HG02938 (cell line): ENCODE measurements at regions not wholly inside any gene's neighbourhood (a gene's known extent, or its start where the extent isn't known, plus 50 kb on each side); places are given as distances from the start of the nearest gene placed in this dataset.

ENCODE experiments used
- ATAC-seq: cut with Tn5 transposase; IDR thresholded peaks from one replicate; pipeline ENCODE4 v1.9.1; 2021; ENCODE audit warnings: mild to moderate bottlenecking, moderate library complexity; ENCODE audit not compliant: unreplicated experiment

DNA sequence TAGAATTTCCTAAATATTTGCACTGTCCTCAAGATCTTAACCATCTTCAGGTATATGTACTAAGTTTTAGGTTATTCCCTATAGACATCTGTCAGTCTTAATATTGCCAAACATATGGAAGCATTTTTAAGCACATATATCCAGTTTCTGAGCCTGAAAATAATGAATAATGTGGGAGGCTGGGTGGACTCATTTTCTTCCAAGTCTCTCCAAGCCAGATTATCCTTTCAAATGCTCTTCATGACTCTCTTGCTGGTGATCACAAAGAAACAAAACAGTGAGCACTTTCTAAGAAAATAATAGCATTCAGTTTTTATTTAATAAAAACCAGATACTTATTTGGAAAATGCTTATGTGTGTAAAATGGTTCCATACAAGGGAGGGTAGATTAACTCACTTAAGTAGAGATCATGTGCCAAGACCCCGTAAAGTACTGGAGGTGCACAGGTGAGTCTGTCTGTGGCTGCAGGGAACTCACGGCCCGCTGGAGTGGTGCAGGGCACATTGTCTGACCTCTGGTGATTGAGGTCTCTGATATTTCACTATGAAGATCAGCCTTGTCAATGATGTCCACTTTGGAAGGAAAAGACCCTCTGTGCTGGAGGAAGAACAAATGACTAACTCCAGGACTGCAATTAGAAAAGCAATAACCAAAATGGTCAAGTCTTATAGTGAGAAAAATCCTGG lies 161.6 kb downstream of the TMEM18 start:
- ATAC-seq, result no peak

DNA sequence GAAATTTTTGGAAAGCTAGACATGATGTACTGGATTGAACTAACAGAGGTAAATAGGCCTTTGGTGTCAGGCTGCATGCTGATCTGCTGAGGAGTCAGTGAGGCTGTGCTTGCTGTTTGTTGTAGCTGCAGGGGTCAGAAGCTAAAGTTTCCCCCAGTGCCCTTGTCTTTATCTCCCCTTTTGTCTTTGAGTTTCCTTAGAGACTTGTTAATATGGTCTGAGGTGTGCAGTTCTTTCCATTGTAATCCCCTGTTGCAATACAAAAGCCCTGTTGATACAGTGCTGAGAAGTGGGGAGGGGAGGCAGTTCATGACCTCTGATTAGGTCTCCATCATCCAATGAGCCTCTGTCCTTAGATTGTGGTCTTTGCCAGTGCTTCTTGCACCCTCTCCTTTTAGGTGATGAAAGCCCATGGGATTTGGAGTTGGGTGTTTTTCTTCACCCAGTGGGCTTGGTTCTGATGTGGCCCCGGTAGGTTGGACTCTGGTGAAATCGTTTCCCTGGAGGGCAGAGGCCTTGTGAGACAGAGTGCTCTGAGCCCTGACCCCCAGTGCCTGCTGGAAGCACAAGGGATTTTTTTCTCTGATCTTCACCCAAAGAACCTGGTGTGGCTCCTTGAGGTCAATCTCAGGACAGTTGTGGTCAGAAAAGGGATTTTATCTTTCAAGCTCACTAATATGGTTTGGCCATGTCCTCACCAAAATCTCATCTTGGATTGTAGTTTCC lies 163.1 kb downstream of the TMEM18 start:
- no peak for ATAC-seq

DNA sequence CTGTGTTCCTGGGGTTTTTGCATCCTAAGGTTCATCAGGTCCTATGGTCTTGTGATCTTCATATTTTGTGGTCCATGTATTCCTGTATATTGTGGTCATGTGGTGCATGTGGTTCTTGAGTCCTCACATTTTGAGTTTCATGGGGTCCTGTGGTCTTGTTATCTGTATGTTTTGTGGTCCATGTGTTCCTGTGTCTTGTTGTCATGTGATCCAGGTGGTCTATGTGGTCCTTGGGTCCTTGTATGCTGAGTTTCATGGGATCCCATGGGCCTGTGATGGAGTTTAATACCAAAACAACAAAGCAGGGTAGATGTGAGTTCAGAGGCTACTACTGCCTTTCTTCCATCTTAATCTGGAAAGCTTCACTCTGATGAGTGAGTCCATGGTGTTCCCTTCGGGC lies 166.4 kb downstream of the TMEM18 start:
- no peak for ATAC-seq

DNA sequence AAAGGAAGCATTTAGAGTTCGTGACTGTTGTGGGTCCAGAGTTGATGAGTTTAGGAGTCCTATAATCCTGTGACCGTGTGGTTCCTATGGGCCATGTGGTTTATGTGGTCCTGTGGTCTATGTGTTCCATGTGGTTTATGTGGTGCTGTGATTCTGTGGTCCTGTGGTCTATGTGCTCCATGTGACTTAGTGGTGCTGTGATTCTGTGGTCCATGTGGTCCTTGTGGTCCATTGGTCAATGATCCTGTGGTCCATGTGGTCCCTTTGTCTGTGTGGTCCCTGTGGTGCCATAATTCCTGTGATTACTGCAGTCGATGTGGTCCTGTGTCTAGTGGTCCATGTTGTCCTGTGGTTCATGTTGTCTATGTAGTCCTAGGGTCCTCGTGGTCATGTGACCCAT lies 167.3 kb downstream of the TMEM18 start:
- no peak for ATAC-seq

DNA sequence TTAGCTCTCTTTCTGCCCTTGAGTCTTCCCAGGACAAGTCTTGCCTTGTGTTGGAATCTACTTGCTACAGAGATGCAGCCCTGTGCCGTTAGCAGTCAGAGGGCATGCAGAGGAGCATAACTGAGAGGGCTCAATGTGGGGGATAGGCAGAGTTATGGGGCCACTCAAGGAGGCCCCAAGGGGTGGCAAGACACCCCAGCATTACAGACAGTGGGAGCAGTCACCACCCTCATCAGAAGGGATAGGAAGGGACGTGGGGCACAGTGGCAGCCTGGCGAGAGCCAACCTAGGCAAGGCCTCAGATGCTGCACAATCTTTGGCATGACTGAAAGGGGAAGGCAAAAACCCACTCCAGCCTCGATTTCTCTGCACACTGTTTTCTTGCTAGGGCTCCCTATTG lies 169.1 kb downstream of the TMEM18 start:
- ATAC-seq, result no peak

DNA sequence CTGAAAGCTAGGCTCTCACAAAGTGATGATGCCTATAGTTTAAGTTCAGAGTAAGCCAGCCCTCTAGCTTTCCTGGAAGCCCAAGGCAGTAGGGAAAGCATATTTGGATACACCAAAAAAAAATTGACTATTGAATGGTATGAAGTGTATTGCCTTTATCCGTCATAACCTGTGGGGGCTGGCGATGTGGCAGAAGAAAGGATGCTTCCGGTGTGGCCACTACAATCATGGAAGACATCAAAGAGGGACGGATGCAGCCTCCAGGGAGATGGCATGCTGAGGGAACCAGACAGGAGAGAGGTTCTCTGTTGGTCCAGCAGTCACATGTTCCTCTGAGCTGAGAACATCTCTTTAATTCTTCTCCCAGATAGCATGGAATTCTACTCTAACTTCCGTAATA lies 170.3 kb downstream of the TMEM18 start:
- ATAC-seq, result no peak

DNA sequence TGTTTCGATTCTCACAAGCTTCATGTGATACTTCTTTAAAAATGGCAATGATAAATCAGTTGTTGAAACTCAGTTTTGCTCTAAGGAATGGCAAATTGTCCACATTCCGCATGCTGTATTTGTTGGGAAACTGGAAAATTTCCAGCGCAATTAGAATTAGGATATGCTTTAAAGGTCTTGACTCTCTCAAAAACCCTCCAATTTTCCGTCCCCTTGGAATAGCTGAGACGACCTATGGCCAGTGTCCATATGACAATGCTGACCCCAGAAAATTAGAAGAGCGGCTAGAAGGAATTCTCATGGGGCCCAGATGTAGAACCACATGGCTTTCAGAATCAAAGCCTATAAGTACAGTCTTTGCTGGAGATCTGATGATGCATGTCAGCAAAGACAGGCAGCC lies 170.8 kb downstream of the TMEM18 start:
- ATAC-seq, result no peak

DNA sequence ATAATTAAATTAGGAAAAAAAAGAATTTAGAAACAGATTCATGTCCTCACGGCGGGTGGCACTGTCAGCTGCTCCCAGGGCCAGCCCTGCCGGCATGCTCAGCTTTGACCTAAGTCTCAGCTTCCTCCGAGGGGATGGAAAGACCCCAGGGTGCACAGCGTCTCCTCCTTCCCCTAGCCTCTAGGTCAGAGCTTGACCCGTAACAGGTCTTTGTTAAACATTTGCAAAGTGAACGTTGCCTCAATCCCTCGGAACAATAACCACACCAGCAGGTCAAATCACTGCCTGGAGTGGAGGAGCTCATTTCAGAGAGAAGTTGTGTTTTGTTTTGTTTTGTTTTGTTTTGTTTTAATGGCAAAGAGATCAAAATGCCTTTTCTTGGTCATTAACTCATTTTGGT lies 171.3 kb downstream of the TMEM18 start:
- no peak for ATAC-seq

DNA sequence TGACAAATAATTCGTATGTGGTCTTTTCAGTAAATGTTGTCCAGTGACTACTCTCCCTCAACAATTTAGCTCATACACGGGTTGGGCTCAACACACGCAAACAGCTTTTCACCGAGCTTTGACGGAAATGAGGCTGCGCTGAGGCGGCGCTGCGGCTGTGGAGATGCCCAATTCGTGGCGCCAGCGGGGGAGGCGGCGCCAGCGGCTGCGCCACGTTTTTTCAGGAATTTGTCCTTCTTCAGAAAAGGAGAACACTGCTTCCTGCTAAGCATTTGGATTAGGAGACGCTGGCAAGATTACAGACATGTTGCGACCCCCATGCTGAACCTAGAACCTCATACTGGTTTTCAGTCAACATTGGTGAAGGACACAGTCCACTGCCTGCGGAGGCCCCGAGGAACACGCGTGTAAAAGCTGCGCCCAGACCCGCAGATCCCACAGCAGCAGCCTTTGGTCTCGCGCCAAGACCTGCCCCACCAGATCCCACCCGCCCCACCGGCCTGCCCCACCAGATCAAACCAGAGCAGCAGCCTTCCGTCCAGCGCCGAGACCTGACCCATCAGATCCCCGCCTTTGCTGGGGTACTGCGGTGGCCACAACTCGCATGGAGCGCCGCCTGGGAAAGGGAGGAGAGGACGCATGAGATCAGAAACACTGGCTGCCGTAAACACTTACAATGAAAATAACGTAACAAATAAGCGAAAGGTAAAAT lies 173.8 kb downstream of the TMEM18 start:
- ATAC-seq, result no peak

DNA sequence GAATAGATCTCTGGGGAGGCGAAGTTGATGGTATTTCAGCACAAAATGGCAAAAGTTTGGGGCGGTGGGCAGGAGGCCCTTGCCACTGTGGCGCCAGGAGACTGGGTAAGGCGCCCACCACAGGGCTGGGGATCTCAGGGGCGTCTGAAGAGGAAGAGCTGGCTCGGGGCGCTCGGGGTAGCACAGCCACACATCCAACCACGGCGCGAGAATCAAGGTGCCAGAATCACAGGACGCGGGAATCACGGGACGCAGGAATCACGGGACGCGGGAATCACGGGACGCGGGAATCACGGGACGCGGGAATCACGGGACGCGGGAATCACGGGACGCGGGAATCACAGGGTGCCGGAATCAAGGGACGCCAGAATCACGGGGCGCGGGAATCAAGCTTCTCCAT lies 174.4 kb downstream of the TMEM18 start:
- no peak for ATAC-seq

DNA sequence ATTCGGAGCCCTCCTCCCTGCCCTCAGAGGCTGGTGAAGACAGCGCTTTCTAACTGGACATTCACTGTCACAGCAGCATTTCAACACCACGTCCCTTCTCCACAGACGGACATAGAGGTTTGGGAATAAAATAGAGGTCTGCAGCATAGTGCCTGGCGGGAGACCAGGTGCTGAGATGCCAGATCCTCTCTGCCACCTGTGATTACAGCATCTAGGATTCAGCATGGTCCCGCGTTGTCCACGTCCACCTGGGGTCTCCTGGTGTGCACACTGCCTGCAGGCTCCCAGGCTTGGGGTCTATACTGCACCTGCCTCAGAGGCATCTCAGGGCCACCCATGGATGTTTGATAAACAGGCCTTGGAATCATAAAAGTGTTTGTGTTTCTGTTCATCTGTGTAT lies 175.5 kb downstream of the TMEM18 start:
- no peak for ATAC-seq

DNA sequence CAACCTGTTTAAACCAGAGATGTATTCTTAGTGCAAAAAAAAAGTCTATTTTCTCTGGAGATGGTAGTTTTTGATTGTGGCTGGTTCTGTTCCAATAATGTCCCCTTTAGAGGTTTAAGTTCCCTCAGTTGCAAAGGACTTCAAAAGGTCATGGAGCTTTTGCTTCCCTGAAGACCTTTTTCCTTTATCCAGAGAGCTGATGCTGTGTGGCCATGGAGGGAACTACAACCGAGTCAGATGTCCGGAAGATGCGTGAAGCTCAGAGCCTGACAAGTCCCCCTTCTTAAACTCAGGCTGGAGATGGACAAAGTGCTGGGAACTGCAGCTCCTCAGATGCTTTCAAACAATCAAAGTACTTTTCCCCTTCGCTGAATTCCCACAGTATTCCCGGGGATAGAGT lies 176.1 kb downstream of the TMEM18 start:
- no peak for ATAC-seq

DNA sequence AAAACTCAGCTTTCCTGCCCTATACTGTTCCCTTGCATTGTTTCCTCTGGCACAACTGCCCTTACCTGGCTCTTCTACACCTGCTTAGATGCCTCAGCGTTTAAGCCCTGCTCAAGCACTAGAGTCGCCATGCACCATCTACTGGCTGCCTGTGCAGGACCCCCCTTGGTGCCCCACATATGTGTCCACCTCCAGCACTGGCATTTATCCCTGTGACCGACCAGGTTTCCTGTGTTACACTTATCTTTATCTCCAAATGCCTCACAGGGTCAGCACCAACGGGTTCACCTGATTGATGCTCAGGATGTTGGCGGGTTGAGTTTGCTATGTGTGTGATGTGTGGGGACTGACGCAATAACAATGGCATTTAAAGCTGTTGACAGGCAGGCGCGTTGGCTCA lies 177.5 kb downstream of the TMEM18 start:
- no peak for ATAC-seq

DNA sequence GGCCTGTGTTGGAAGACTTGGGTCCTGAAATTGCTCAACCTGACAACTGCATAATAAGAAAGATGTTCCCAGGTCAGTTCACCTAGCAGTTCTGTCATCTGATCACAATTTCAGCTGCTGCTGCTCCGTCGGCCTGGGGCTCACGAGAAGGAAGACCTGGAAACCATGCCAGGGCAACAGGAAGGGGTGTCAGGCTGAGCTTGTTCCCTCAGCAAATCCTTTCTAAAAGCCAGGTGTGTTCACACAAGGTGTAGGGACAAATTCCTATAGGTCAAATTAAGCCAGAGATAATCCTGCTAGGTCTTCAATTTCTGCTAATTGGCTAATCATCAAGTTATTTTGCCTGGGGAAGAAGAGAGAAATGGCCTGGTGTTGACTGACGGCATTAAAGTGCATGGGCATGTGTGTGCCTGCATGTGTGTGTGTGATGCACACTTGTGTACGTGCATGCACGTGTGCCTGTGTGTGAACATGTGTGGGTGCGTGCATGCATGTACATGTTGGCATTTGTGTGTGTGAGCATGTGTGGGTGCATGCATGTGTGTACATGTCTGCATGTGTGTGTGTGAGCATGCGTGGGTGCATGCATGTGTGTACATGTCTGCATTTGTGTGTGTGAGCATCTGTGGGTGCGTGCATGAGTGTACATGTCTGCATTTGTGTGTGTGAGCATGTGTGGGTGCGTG lies 178.6 kb downstream of the TMEM18 start:
- no peak for ATAC-seq

DNA sequence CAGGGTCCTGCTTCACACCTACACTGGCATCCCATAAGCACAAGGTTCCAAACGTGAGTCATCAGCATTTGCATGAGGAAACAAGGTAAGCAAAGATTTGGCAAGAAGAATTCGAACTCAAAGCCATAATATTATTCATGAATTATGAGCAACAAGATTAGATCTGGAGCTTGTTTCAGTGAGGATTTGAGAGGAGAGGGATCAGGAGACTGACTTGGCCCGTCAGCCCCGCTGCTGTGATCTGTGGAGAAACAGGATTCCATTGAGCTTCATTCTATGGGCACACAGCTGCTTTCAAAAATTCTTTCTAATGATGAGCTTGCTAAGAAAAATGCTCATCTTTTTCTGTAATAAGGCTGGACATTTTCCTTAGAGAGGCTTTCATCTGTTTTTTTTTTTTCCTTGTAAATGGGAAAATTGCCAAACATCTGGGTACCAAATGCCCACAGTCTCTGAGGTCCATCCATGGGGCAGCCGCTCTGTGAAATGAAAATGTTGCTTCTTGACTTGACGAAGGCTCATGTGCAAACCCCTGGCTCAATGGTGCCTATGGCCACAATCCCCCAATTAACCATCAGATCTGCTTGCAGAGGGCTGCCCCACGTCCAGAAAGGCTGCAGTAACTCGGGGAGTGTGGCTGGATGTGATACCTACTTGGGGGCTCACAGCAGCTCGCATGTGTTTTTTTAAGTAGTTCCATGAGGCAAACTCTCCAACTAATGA lies 179.3 kb downstream of the TMEM18 start:
- ATAC-seq, result no peak

DNA sequence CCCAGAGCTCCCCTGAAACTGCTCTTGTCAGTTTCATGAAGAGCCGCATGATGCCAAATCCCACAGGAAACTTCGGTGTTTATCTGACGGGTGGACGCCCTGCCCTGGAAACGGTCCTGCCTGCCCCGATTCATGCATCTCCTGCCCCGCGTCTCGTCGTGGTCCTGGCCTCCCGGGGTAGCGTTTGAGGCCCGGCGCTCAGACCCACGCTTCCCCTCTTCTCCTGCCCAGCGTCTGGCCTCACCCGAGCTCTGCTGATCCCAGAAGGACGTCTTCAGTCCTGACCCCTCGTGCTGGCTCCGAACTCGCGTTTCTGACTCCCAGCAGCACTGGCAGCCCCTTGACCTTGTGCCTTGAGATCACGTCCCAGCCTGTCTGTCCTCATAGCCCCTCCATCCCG lies 180.5 kb downstream of the TMEM18 start:
- ATAC-seq, result no peak

DNA sequence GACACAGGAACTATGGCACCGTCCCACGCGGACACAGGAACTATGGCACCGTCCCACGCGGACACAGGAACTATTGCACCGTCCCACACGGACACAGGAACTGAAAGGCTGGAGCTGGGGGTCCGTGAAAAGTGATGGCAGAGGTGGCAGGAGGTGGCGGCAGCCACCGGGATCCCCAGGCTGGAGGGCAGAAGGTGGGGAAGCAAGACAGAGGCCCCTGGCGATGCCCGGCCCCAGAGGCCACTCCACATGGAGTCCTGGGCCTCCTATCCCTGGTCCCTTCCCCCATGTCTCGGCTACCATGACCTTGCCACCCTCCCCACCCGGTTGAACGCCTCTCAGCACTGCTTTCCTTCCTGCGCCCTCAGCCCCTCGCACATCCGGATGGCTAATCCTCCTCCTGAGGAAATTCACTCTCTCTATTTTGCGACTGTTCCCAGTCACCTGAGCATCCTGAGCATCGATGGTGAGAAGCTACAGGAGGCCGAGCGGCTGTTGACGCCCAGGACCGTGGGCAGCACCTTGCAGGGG lies 181.4 kb downstream of the TMEM18 start:
- ATAC-seq, result no peak

DNA sequence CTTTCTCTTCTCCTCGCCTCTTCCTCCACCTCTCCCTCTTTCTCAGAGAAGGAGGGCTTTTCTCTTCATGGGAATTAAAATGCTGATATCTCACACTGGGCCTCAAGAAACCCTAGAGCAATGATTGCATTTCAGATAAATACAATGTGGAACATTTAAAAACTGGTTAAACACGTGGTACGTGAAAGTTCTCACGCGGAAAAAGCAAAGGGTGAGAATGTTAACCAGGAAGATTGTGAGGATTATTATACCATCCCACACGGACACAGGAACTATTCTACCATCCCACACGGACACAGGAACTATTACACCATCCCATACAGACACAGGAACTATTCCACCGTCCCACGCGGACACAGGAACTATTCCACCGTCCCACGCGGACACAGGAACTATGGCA lies 182.4 kb downstream of the TMEM18 start:
- no peak for ATAC-seq

DNA sequence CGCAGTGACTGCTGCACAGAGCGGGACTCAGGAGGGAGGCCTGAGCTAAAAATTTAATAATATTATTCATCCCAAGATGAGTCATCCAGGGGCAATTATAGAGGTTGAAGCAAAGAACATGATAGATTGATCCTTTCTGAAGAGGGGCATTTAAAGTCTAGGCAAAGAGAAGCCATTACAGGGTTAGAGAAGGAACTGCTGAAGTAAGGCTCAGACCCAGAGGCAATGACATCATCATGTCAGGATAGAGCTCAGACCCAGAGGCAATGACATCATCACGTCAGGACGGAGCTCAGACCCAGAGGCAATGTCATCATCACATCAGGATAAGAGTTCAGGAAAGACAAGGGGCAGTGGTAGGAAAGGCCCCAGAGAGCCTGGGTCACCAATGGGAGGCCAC lies 184.0 kb downstream of the TMEM18 start:
- no peak for ATAC-seq

DNA sequence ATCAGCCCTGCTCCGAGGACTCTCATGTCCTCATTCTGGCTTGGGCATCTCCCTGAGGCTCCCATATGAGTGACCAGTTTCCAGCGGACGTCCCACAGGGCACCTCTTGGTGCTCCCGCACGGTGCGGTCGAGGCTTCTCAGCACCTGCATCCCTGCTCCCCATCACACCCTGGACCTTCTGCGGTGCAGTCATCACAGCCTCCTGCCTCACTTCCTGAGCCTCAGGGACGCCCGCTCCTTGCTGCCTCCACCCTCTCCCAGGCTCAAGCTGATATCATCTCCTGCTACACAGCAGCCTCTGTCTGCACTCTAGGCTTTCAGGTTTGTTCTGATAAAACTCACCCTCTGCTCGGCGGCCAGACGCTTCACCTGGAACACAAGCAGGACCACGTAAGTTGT lies 185.0 kb downstream of the TMEM18 start:
- no peak for ATAC-seq

DNA sequence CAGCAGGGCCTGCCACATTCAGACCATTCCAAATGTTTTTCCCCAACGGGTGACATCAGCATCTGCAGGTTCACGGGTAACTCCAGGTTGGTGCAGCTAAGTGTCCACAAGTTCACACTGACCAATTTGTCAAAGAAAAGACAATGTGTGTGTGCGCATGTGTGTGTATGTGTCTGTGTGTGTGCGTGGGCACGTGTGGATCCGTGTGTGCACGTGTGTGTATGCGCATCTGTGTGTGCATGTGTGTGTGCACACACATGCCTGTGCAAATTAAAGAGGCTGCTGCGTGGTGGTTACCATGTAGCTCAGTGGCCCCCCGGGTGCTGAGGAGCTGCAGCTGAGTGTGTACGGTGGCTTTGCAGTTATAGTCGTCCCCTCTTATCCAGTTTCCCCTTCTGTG lies 187.4 kb downstream of the TMEM18 start:
- ATAC-seq, result no peak
